HEK293 (cell line): ENCODE measurements at regions not wholly inside any gene's neighbourhood (a gene's known extent, or its start where the extent isn't known, plus 50 kb on each side); places are given as distances from the start of the nearest gene placed in this dataset.

Experiments
- CTCF ChIA-PET: fragments of 350-600 bp; formaldehyde crosslinking; extraction: SDS; loops from one replicate; lab custom pipeline; 2021; ENCODE audit warnings: antibody characterized with exemption; lab: Yijun Ruan, JAX
- POLR2A ChIA-PET: fragments of 300-600 bp; formaldehyde crosslinking; extraction: SDS; loops from one replicate; lab custom pipeline; 2020; ENCODE audit warnings: antibody characterized with exemption, inconsistent platforms; lab: Yijun Ruan, JAX
- H3K27ac ChIP-seq: fragments of 200-500 bp; sonication (Bioruptor generic); 2 replicates; pipeline ENCODE4 v1.5.1; 2014; ENCODE audit warnings: low read depth, low read length, control low read depth, inconsistent platforms; ENCODE audit errors: extremely low read depth
- H3K36me3 ChIP-seq, 2 experiments: fragments of 200-500 bp in 1 of 2; sonication (Bioruptor generic) in 1 of 2; 1 replicate in 1 of 2; 2 replicates in 1 of 2; pipeline ENCODE4 v1.5.1; 2014 to 2017; ENCODE audit warnings: inconsistent platforms in 2 of 2, low read length in 2 of 2; ENCODE audit not compliant: control insufficient read depth in 2 of 2, insufficient read depth in 1 of 2
- H3K4me1 ChIP-seq: fragments of 200-500 bp; sonication (Bioruptor generic); 2 replicates; pipeline ENCODE4 v1.5.1; 2014; ENCODE audit warnings: mild to moderate bottlenecking, low read length, inconsistent platforms; ENCODE audit not compliant: control insufficient read depth, insufficient read depth
- H3K4me3 ChIP-seq: 2 replicates; pipeline ENCODE4 v1.5.1; 2011; ENCODE audit warnings: low read depth, mild to moderate bottlenecking, control low read depth, low read length, moderate library complexity
- H3K9me3 ChIP-seq: fragments of 200-500 bp; sonication (Bioruptor generic); 2 replicates; pipeline ENCODE4 v1.5.1; 2014; ENCODE audit warnings: low read depth, low read length, inconsistent platforms; ENCODE audit not compliant: control insufficient read depth, insufficient read depth
- KLF10 ChIP-seq: fragments of 450-650 bp; IDR thresholded peaks from 2 replicates; pipeline ENCODE4 v1.5.1; 2018; ENCODE audit warnings: missing biosample characterization, mild to moderate bottlenecking, missing genetic modification characterization
- KLF17 ChIP-seq: fragments of 450-650 bp; formaldehyde crosslinking; IDR thresholded peaks from 2 replicates; pipeline ENCODE4 v1.5.1; 2016; ENCODE audit warnings: missing biosample characterization, missing genetic modification characterization
- REPIN1 ChIP-seq: fragments of 450-650 bp; formaldehyde crosslinking; IDR thresholded peaks from 2 replicates; pipeline ENCODE4 v1.5.1; 2017; ENCODE audit warnings: missing biosample characterization, missing genetic modification characterization, low read depth
- SCRT2 ChIP-seq: fragments of 450-650 bp; formaldehyde crosslinking; IDR thresholded peaks from 2 replicates; pipeline ENCODE4 v1.5.1; 2016; ENCODE audit warnings: missing biosample characterization, missing genetic modification characterization
- ZBTB20 ChIP-seq: fragments of 450-650 bp; formaldehyde crosslinking; IDR thresholded peaks from 2 replicates; pipeline ENCODE4 v1.5.1; 2016; ENCODE audit warnings: missing biosample characterization, missing genetic modification characterization
- ZNF114 ChIP-seq: fragments of 450-650 bp; formaldehyde crosslinking; IDR thresholded peaks from 2 replicates; pipeline ENCODE4 v1.5.0; 2017; ENCODE audit warnings: missing biosample characterization, missing genetic modification characterization
- ZNF132 ChIP-seq: fragments of 450-650 bp; formaldehyde crosslinking; IDR thresholded peaks from 2 replicates; pipeline ENCODE4 v1.5.1; 2017; ENCODE audit warnings: missing biosample characterization, missing genetic modification characterization, borderline replicate concordance
- ZNF155 ChIP-seq: fragments of 450-650 bp; formaldehyde crosslinking; IDR thresholded peaks from 2 replicates; pipeline ENCODE4 v1.5.1; 2016; ENCODE audit warnings: missing biosample characterization, missing genetic modification characterization
- ZNF174 ChIP-seq: fragments of 450-650 bp; formaldehyde crosslinking; IDR thresholded peaks from 2 replicates; pipeline ENCODE4 v1.5.0; 2017; ENCODE audit warnings: missing biosample characterization, mild to moderate bottlenecking, missing genetic modification characterization
- ZNF221 ChIP-seq: fragments of 450-650 bp; formaldehyde crosslinking; IDR thresholded peaks from 2 replicates; pipeline ENCODE4 v1.5.1; 2017; ENCODE audit warnings: missing biosample characterization, missing genetic modification characterization, borderline replicate concordance
- ZNF423 ChIP-seq: fragments of 450-650 bp; formaldehyde crosslinking; IDR thresholded peaks from 2 replicates; pipeline ENCODE4 v1.5.1; 2016; ENCODE audit warnings: missing biosample characterization, missing genetic modification characterization
- ZNF510 ChIP-seq: fragments of 450-650 bp; formaldehyde crosslinking; IDR thresholded peaks from 2 replicates; pipeline ENCODE4 v1.5.1; 2018; ENCODE audit warnings: mild to moderate bottlenecking, missing genetic modification characterization, missing biosample characterization; ENCODE audit not compliant: insufficient replicate concordance
- ZNF530 ChIP-seq: fragments of 450-650 bp; formaldehyde crosslinking; IDR thresholded peaks from 2 replicates; pipeline ENCODE4 v1.5.1; 2016; ENCODE audit warnings: low read depth, missing biosample characterization, missing genetic modification characterization
- ZNF548 ChIP-seq: fragments of 450-650 bp; formaldehyde crosslinking; IDR thresholded peaks from 2 replicates; pipeline ENCODE4 v1.5.1; 2016; ENCODE audit warnings: missing biosample characterization, missing genetic modification characterization
- ZNF561 ChIP-seq: fragments of 450-650 bp; IDR thresholded peaks from 2 replicates; pipeline ENCODE4 v1.5.1; 2018; ENCODE audit warnings: missing biosample characterization, missing genetic modification characterization, borderline replicate concordance
- ZNF600 ChIP-seq: fragments of 450-650 bp; formaldehyde crosslinking; IDR thresholded peaks from 2 replicates; pipeline ENCODE4 v1.5.1; 2016; ENCODE audit warnings: missing biosample characterization, missing genetic modification characterization
- ZNF660 ChIP-seq: fragments of 450-650 bp; IDR thresholded peaks from 2 replicates; pipeline ENCODE4 v1.5.1; 2018; ENCODE audit warnings: missing biosample characterization, mild to moderate bottlenecking, missing genetic modification characterization
- ZNF692 ChIP-seq: fragments of 450-650 bp; formaldehyde crosslinking; IDR thresholded peaks from 2 replicates; pipeline ENCODE4 v1.5.1; 2016; ENCODE audit warnings: missing biosample characterization, missing genetic modification characterization
- ZNF701 ChIP-seq: fragments of 450-650 bp; formaldehyde crosslinking; IDR thresholded peaks from 2 replicates; pipeline ENCODE4 v1.5.1; 2016; ENCODE audit warnings: missing biosample characterization, missing genetic modification characterization
- ZNF777 ChIP-seq: fragments of 450-650 bp; formaldehyde crosslinking; IDR thresholded peaks from 2 replicates; pipeline ENCODE4 v1.5.1; 2017; ENCODE audit warnings: missing biosample characterization, missing genetic modification characterization, borderline replicate concordance
- ZNF792 ChIP-seq: fragments of 450-650 bp; formaldehyde crosslinking; IDR thresholded peaks from 2 replicates; pipeline ENCODE4 v1.5.1; 2016; ENCODE audit warnings: missing biosample characterization, missing genetic modification characterization
- ZNF837 ChIP-seq: fragments of 450-650 bp; formaldehyde crosslinking; IDR thresholded peaks from 2 replicates; pipeline ENCODE4 v1.5.1; 2016; ENCODE audit warnings: missing biosample characterization, missing genetic modification characterization
- ZSCAN18 ChIP-seq: fragments of 450-650 bp; formaldehyde crosslinking; IDR thresholded peaks from 2 replicates; pipeline ENCODE4 v1.5.1; 2016; ENCODE audit warnings: missing biosample characterization, missing genetic modification characterization

- H3K4me3 ChIP-seq = no peak overlapping the region
- POLR2A ChIA-PET = no interaction called here
- H3K36me3 ChIP-seq = no peaks in the 10 kb centered on the region
- TF ChIP-seq ZNF174 (tag by site-specific recombination) (no peak), ZNF221 (tag by site-specific recombination) (no peak), ZNF510 (tag by site-specific recombination) (no peak), REPIN1 (no peak), KLF10 (tag by site-specific recombination) (no peak), ZNF701 (tag by site-specific recombination) (no peak), ZNF548 (no peak), ZNF660 (no peak)
- no peaks in the 10 kb centered on the region for H3K4me1 ChIP-seq
- H3K27ac ChIP-seq = no peak overlapping the region
- CTCF ChIA-PET = no interaction called here
- no peaks in the 10 kb centered on the region for H3K9me3 ChIP-seq
Observed at GRCh38 chr16:26770547-26770946, 296.2 kb upstream of the C16orf82 start.

- H3K4me1 ChIP-seq = no peaks in the 10 kb centered on the region
- H3K27ac ChIP-seq = no peak overlapping the region
- CTCF ChIA-PET = interaction anchor here (0.7 kb wide), 1 partner anchor 1062 kb away, joined by 3 read pairs; no protein-coding TSS in a partner anchor
- POLR2A ChIA-PET = no interaction called here
- TF ChIP-seq ZNF132 (no peak), SCRT2 (tag by site-specific recombination) (no peak), ZNF155 (tag by site-specific recombination) (no peak), ZNF114 (tag by site-specific recombination) (no peak), ZSCAN18 (tag by site-specific recombination) (no peak), ZNF530 (no peak), ZNF561 (tag by site-specific recombination) (no peak), KLF17 (no peak), ZNF423 (tag by site-specific recombination) (no peak), ZNF777 (tag by site-specific recombination) (no peak), ZNF792 (tag by site-specific recombination) (no peak), ZNF837 (tag by site-specific recombination) (no peak), ZNF600 (tag by site-specific recombination) (no peak), ZBTB20 (tag by site-specific recombination) (no peak), ZNF692 (tag by site-specific recombination) (no peak)
- no peaks in the 10 kb centered on the region for H3K36me3 ChIP-seq
- H3K4me3 ChIP-seq = no peak overlapping the region
- H3K9me3 ChIP-seq = no peaks in the 10 kb centered on the region
Observed at GRCh38 chr16:26772503-26772902, 294.2 kb upstream of the C16orf82 start.
